ENCODE measurements at regions not wholly inside any gene's neighbourhood (a gene's known extent, or its start where the extent isn't known, plus 50 kb on each side); places are given as distances from the start of the nearest gene placed in this dataset.

DNA sequence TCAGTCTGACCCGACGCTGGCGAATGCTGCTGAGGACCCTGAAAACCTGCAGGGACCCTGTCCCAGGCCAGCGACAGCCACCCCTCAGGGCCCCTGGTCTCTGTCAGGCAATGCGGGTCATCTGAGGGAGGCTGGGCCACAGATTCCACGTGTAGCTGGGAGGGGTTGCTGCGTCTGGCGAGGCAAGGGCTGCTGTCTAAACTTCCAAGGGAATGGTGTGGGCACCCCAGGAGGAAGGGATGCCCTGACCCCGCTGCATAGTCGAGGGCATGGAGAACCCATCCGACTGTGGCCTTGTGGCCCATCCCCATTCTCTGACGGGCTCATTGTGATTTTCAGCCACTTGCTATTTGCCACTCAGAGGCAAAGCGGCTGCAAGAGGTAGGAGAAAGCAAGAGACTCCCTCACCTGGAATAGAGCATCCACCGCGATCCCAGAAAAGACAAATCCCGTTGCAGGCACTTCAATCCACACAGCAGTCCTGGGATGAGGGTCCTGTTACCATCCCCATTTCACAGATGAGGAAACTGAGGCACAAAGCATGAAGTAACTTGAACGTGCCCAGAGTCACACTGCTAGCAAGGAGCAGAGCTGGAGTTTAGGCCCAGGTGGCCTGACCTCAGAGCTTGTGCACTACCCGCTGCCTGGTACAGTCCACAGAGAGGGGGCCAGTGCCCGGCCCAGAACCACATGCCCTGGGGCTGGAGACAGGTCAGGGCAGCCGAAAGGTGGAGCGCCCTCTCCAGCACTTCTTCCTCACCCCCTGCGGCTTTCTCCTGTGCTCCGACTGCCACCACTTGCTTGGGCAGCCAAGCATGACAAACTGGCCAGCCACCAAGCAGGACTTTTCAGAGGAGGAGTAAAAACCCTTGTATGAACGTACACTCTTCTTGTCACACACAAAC lies 163.8 kb upstream of the KLF14 start:
- no peak for DNase-seq

- no peak for DNase-seq
These were observed 165.1 kb upstream of the KLF14 start for GRCh38 chr7:130899071-130899560.

GRCh38 chr7:130899638-130900401 lies 165.8 kb upstream of the KLF14 start:
- DNase-seq, result no peak

DNA sequence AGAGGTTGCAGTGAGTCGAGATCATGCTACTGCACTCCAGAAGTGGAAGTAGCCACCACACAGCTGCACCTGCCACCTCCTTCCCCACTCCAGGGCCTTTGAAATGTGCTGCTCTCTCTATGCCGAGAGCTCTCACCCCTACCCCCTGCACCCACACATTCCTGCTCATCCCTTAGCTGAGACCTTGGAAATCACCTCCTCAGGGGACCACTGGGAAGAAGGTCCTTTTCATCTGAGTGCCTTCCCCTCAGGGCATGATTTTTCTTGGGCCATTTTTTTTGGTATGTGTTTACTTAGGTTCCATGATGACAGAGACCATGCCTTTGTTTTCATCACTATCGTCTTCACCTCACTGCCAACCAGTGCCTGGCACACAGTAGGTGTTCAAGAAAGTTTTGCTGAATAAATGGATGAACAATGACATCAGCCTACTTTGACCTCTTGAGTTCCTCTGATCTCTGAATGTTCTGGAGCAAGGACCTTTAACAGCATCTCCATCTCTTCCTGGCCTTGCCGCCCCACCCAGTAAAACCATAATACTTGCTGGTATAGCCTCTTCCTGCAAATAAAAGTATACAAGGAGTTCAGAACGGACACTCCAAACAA lies 166.6 kb upstream of the KLF14 start:
- no peak for DNase-seq

DNA sequence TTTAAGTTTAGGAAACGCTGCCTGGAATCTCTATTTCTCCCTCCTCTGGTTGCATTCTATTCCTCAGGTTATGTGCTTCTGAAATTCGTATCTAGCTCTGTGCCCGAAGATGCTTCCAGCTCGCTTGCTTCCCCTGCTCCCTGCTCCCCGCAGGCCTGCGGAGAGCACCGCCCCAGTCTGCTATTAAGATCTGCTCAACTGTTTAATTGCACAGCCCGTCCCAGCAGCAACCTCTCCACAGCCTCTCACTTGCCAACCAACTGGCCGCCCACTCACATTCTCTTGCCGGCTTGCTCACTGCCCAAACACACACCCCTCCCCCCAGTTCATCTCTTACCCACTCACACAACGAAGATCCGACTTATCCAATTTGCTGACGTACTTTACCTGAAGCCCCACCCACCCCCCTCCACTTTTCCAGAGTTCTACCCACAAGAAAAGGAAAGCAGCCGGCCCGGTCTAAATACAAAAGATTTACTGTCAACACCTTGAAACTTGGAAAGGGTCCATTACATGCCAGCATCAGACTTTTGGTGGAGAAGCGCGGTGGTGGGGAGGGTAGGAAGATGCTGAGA lies 167.3 kb upstream of the KLF14 start:
- DNase-seq, result no peak

- DNase-seq, result no peak
These were observed 168.8 kb upstream of the KLF14 start for GRCh38 chr7:130902755-130903357.

DNA sequence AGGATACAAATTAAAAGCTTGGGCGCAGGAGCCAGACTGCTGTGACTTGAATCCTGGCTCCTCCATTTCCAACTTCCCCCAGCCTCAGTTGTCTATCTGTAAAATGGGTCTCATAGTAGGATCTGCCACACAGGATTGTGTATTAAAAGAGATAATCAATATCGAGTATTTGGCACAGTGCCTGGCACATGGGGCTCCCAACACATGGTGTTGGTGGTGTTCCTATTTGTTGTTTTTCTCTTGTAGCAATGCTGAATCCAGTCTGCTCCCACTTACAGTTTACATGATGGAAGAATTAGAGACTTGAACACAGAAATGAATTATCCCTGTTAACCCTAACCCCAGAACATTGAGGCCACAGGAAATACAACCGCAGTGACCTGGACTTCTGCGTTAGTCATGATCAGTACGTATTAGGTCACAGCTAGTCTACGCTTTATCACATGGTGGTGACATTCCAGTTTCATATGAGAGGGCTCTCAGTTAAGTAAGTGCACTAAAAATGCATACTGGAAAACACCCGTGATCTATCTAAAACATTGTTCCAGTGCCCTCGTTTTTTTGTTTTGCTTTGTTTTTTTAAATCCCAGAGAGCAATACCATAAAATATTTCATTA lies 169.5 kb upstream of the KLF14 start:
- DNase-seq, result no peak

DNA sequence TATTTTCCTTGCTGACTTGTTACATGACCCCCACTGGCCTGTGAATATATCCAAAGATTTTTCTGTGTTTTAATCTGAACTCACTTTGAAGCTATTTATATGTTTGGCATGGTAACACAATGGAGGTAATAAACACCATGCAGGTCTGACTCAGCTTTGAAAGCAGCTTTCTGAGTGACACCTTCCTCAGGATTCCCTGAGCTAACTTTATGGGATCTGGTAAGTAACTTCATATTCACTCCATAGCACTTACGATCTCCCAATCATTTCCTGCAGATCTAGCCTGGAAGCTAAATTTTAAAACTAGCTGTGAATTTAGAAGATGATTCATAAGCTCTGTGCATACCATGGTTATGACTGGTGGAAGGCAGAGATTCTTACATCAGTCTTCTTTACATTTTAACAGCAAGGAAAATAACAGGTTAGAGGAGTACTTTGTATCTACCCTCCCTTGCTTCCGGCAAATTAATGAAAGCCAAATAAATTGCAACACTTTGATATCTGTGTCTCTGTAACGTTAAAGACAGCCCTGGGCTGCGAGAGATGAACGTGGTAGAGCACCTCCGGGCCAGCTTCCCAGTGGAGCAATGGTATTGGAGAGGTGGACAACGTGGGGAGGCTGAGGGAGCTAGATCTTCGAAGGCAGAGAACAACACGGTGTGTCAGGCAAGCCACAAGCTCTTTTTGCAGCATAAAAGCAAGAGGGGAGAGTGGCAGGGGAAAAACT lies 170.2 kb upstream of the KLF14 start:
- DNase-seq, result no peak

- DNase-seq, result no peak
These were observed 170.8 kb upstream of the KLF14 start for GRCh38 chr7:130904792-130905191.

DNA sequence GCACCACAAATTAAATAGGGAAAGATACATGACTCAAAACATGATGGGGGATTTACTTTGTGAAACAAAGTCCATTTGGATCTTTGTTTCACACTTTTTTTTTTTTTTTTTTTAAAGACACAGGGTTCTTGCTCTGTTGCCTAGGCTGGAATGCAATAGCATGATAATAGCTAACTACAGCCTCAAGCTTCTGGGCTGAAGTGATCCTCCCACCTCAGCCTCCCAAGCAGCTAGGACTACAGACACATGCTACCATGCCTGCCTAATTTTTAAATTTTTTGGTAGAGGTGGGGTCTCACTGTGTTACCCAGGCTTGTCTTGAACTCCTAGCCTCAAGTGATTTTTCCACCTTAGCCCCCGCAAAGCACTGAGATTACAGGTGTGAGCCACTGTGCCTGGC lies 172.6 kb upstream of the KLF14 start:
- no peak for DNase-seq

- DNase-seq, result no peak
These were observed 173.4 kb upstream of the KLF14 start for GRCh38 chr7:130907439-130907838.

DNA sequence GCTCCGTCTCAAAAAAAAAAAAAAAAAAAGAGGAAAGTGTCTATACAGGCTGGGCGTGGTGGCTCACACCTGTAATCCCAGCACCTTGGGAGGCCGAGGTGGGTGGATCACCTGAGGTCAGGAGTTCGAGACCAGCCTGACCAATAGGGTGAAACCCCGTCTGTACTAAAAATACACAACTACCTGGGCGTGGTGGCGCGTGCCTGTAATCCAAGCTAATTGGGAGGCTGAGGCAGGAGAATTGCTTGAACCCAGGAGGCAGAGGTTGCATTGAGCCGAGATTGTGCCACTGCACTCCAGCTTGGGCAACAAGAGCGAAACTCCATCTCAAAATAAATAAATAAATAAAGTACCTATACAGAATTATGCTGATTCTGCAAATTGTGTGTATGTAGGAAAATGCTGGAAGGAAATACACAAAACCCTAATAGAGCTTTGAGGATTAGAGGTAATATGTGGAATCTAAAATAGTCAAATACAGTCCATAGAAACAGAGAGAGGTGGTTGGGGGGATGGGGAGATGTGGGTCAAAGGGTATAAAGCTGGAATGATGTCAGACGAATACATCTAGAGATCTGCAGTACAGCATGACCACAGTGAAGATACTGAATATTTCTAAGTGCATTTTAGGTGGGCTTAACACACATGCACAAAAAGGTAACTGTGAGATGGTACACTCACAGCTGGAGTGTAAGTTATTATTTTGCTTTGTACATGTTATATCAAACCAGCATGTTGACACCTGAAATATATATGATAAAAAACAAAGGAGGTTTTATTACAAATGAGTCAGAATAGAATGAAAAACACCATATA lies 174.5 kb upstream of the KLF14 start:
- DNase-seq, result no peak

- DNase-seq, result no peak
These were observed 175.3 kb upstream of the KLF14 start for GRCh38 chr7:130909161-130909836.

DNA sequence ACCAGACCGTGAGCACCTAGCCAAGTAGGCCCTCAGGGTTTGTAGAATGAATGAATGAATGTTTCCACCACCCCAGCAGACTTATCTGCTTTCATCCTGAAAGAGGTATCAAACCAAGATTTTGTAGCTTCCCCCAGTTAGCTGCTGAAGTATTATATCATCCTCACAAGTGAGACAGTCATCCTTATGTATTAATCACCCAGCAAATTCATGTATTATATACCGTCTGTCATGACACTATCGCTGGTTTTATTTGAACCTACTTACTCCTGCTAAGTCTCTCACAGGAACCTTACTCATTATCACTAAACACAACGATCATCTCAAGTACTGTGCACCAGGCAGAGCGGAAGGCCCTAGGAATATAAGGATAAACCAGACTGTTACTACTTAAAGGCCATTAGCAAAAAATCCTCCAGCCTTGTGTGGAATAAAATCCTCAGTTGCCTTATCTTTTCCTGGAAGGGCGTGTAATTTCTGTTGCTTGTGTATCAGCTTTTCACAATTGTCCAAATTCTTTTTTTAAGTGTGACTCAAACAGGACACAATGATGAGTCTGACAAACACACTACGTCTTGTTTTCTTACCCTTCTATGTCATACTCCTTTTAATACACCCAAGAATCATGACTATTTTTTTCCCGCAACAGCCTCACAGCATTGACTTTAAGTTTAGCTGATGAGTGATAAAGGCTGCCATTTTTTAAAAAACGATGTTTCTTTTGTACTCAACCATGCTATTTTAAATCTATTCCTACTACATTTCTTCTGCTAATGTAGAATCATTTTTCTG lies 176.1 kb upstream of the KLF14 start:
- no peak for DNase-seq

GRCh38 chr7:130910949-130911944 lies 177.2 kb upstream of the KLF14 start:
- no peak for DNase-seq

DNA sequence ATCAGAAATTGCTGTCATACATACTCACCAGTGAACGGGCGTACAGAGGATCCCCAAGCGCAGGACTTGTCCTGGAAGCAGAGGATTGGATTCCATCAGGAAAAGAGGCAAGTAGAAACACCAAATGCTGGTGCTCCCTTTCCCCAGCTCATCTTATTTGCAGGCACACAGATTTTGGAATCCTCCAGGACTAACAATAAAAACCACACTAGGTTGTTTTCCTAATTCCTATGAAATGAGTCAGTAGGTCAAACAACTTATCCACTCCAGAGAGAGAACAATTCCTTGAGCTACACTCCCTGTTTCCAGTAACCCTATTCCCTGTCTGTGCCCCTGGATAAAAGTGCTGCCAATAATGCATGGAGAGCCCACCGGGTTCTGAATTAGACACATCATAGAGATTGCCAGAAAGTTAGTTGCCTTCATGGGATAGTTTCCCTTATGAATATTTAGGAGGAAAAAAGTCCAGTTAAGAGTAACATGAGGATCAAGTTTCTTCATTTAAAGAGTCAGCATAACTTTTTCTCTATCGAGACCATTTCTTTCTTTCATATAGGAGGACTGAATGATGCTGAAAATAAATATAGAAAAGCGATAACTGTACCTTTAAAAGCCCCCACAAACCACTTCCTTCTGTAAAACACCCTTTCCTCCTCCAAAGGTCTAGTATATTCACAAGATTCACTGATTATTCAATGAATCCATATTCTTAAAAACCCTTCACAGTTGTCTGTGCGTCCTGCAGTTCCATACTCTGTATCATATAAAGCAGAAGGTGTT lies 178.3 kb upstream of the KLF14 start:
- DNase-seq, result no peak

Measured in NCI-H1436 (cell line).